ENCODE measurements at regions not wholly inside any gene's neighbourhood (a gene's known extent, or its start where the extent isn't known, plus 50 kb on each side); places are given as distances from the start of the nearest gene placed in this dataset.

GRCh38 chr11:134489728-134490127, 77.7 kb upstream of the B3GAT1 start:
- no peak for TF ChIP-seq CTCF (IDR thresholded peaks at IDR 0.05)
- TF ChIP-seq EP300 (IDR thresholded peaks at IDR 0.05; ENCODE audit: low read depth) = no peak
